HG02885 (cell line): ENCODE measurements at regions not wholly inside any gene's neighbourhood (a gene's known extent, or its start where the extent isn't known, plus 50 kb on each side); places are given as distances from the start of the nearest gene placed in this dataset.
"Not testable (repeated sequence)": the region's sequence is repeated elsewhere in the genome, so short reads cannot be mapped to it uniquely, and the experiment has no call there.

Experiments used
- ATAC-seq: cut with Tn5 transposase; IDR thresholded peaks from one replicate; pipeline ENCODE4 v1.9.1; 2021; ENCODE audit warnings: mild to moderate bottlenecking; ENCODE audit not compliant: unreplicated experiment, poor library complexity

- ATAC-seq, result not testable (repeated sequence)
Observed at GRCh38 chr3:153506686-153507085, 344.7 kb downstream of the RAP2B start.

- no peak for ATAC-seq
Observed at GRCh38 chr3:153513236-153513635, 351.2 kb downstream of the RAP2B start.

- no peak for ATAC-seq
Observed at GRCh38 chr3:153528473-153528872, 366.4 kb downstream of the RAP2B start.

- no peak for ATAC-seq
Observed at GRCh38 chr3:153539263-153539662, 377.2 kb downstream of the RAP2B start.

GRCh38 chr3:153545471-153545870 is 383.4 kb downstream of the RAP2B start:
- ATAC-seq, result no peak

GRCh38 chr3:153547970-153548369 is 385.9 kb downstream of the RAP2B start:
- ATAC-seq, result no peak

GRCh38 chr3:153549686-153550085 is 387.7 kb downstream of the RAP2B start:
- ATAC-seq, result not testable (repeated sequence)

- ATAC-seq, result no peak
Observed at GRCh38 chr3:153551536-153552285, 389.7 kb downstream of the RAP2B start.

GRCh38 chr3:153552887-153553604 is 391.0 kb downstream of the RAP2B start:
- ATAC-seq, result no peak

- ATAC-seq, result no peak
Observed at GRCh38 chr3:153553605-153553945, 391.5 kb downstream of the RAP2B start.

- ATAC-seq, result no peak
Observed at GRCh38 chr3:153555919-153556318, 393.9 kb downstream of the RAP2B start.

GRCh38 chr3:153559366-153559765 is 397.3 kb downstream of the RAP2B start:
- ATAC-seq, result not testable (repeated sequence)

- ATAC-seq, result no peak
Observed at GRCh38 chr3:153567011-153567410, 405.0 kb downstream of the RAP2B start.

GRCh38 chr3:153567556-153567955 is 405.5 kb downstream of the RAP2B start:
- no peak for ATAC-seq

GRCh38 chr3:153570481-153570880 is 408.5 kb downstream of the RAP2B start:
- ATAC-seq, result not testable (repeated sequence)

- ATAC-seq, result no peak
Observed at GRCh38 chr3:153572165-153572564, 410.1 kb downstream of the RAP2B start.

- ATAC-seq, result no peak
Observed at GRCh38 chr3:153572654-153573053, 410.6 kb downstream of the RAP2B start.

GRCh38 chr3:153573481-153573880 is 411.5 kb downstream of the RAP2B start:
- no peak for ATAC-seq

GRCh38 chr3:153574445-153574844 is 412.4 kb downstream of the RAP2B start:
- ATAC-seq, result no peak

- ATAC-seq, result no peak
Observed at GRCh38 chr3:153577059-153577736, 415.2 kb downstream of the RAP2B start.

GRCh38 chr3:153578046-153578445 is 416.0 kb downstream of the RAP2B start:
- ATAC-seq, result no peak
